ENCODE measurements at regions not wholly inside any gene's neighbourhood (a gene's known extent, or its start where the extent isn't known, plus 50 kb on each side); places are given as distances from the start of the nearest gene placed in this dataset.
"Not testable (repeated sequence)": the region's sequence is repeated elsewhere in the genome, so short reads cannot be mapped to it uniquely, and the experiment has no call there.

DNA sequence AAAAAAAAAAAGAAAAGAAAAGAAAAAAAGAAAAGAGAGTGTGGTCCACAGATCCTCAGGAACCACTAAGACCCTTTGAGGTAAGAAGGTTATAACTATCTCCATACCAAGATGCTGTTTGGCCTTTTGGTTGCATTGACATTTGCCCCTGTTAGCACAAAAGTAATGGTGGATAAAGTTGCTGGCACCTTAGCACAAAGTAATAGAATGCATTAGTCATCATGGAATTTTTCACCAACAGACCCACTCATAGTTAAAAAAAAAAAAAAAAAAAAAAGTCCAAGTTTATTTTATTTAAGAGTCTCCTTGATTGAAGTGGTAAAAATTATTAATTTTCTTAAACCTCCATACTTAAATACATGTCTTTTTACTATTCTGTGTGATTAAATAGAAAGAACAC is 78.4 kb upstream of the RBPJ start:
- DNase-seq (ENCODE audit: low spot score), result no peak

DNA sequence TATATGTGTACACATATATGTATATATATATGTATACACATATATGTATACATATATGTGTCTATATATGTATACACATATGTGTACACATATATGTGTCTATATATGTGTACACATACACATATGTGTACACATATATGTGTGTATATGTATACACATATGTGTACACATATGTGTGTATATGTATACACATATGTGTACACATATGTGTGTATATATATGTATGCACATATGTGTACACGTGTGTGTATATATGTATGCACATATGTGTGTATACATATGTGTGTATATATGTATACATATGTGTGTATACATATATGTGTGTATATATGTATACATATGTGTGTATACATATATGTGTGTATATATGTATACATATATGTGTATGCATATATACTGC is 76.7 kb upstream of the RBPJ start:
- DNase-seq (ENCODE audit: low spot score), result not testable (repeated sequence)

DNA sequence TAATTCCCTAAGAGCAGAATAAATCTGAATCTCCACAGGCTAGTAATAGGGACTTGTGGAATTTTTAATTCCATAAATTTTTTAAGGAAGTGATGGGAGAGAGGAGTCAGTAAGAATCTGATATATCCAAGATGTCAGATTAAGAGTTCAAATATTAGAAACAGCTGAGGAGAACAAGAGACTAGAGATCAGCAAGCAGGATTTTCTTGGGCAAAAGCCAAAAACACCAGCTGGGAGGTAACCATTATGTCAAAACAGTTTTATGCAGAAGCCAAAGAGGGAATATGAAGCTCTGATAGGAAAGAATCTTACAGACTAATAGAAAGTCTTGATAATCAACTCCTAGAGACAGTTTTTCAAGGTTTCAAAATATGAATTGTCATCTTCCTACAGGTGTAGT is 72.2 kb upstream of the RBPJ start:
- no peak for DNase-seq (ENCODE audit: low spot score)

- no peak for DNase-seq (ENCODE audit: low spot score)
These were observed 68.3 kb upstream of the RBPJ start for GRCh38 chr4:26252349-26253025.

DNA sequence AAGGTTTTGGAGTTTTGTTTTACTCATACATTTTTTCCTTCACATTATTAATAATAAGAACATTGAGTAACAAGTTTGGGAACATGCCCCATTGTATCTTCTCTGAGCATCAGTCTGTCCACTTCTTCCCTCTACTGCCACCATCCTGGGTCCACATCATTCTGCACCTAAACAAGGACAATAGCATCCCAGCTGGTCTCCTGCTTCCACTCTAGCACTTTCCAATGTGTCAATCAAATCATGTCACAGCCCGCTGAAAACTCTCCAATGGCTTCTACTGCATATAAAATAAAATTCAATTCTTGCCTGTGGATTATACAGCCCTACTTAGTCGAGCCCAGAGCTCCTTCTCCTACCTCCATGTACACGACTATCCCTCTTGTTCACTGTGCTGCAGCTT is 66.8 kb upstream of the RBPJ start:
- DNase-seq (ENCODE audit: low spot score), result no peak

GRCh38 chr4:26255989-26256388 is 64.8 kb upstream of the RBPJ start:
- no peak for DNase-seq (ENCODE audit: low spot score)

DNA sequence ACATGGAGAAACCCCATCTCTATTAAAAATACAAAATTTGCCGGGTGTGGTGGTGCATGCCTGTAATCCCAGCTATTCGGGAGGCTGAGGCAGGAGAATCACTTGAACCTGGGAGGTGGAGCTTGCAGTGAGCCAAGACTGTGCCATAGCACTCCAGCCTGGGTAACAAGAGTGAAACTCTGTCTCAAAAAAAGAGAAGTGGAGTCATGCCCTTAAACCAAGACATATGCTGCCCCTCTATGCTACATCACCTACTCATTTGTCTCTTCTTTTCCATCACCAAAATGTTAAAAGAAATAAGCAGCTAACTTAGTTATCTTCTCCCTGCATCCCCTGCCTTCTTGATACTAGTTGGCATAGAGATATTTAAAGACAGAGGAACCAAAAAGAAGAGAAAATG is 63.4 kb upstream of the RBPJ start:
- DNase-seq (ENCODE audit: low spot score), result not testable (repeated sequence)

DNA sequence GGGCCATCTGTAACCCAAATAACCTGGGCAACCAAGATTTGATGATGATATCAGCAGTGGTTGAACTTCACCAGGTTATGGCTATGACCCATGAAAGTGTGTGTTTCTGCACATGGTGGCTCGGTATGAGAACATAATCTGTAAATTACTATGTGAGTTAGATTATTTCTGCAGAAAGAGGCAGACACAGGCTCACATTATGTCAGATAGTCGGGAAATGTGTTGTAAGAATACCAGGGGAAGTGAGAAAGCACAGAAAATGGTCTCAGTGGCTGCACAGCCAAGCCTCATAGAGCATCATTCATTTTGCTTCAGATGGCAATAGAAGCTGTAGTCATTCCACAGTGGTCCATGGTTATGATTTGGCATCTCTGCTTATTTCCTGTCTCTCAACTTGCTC is 63.0 kb upstream of the RBPJ start:
- DNase-seq (ENCODE audit: low spot score), result no peak

DNA sequence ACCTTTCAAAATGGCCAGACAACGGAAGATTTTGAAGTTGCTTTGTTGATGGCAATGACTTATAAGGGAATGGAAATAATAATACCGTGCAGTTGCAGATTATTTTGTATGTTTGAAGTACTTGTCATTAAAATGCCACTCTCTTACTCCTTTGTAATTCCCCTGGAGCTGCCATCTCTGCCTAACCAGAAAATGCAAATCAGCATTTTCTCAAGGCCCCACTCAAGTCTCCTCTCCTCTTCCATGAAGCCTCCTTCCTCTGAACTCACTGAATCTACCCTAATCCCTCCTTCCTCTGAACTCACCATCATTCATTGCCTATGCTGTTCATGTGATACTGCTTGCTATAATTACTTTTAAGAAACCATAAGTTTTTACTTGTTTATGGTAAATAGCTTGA is 60.2 kb upstream of the RBPJ start:
- DNase-seq (ENCODE audit: low spot score), result no peak

- no peak for DNase-seq (ENCODE audit: low spot score)
These were observed 59.4 kb upstream of the RBPJ start for GRCh38 chr4:26261405-26261804.

DNA sequence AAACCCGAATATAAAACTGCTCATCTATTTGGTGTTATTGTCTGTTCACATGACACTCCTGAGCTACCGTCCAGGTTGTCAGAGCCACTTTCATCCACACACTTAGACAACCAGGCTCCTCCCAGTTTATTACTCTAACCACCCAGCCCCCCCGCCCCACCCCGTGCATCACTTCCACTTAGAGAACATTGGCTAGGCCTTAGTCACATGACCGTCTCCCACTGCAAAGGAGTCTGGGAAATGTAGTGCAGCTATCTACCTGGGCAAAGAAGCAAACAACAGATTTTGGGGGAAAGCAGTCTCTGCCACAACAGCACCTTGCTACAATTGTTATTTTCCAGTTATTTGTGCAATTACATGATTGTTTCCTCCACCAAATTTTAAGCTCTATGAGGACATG is 57.6 kb upstream of the RBPJ start:
- peak; percentile 73 for DNase-seq (ENCODE audit: low spot score)

DNA sequence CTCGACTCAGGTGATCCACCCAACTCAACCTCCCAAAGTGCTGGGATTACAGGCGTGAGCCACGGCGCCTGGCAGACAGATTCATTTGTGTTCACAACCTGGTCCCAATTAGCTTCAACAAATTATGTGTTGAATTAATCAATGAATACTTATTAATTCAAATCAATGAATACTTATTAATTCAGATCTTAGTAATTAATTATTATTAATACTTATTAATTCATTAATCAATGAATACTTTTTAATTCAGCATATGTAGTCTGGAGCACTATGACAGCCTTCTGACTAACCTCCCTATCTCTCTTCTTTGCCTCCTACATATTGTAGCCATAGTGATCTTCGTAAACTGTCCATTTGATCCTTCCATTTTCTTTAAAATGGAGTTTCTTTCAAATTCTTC is 56.7 kb upstream of the RBPJ start:
- DNase-seq (ENCODE audit: low spot score), result no peak

DNA sequence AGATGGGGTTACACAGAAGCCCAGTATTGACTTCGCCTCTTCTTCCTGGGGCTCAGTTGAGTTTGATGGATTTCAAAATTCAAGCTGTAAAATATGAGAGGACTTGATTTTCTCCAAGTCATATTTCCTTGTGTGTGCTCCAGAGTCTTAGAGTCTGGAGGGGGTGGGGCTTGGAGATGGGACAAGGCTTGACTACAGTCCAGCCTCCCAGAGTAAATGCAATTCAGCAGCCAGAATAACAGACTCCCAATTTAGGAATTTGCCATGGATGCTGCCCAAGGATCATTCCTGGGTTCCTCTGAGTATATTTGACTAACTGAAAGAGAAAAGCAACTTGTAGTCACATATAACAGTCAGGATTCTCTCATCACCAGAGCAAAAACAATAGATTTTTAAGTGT is 53.7 kb upstream of the RBPJ start:
- no peak for DNase-seq (ENCODE audit: low spot score)

DNA sequence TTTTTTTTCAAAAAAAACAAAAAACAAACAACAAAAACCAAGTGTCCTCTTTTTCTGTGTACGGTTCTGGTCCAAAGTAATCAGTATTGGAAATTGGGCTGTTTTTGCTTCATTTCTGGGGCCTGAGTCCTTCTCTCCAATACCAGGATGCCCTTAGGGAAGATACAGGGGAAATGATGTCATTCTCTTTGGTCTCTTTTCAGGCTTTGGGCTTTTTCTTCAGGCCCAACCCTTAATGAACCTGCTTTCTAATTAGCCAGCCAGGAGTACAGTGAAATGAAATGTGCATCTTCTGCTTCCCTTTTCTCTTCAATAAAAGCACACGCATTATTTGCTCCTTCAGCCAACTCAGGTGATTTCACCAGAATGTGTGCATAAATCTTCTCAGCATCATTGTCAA is 52.6 kb upstream of the RBPJ start:
- DNase-seq (ENCODE audit: low spot score), result no peak

DNA sequence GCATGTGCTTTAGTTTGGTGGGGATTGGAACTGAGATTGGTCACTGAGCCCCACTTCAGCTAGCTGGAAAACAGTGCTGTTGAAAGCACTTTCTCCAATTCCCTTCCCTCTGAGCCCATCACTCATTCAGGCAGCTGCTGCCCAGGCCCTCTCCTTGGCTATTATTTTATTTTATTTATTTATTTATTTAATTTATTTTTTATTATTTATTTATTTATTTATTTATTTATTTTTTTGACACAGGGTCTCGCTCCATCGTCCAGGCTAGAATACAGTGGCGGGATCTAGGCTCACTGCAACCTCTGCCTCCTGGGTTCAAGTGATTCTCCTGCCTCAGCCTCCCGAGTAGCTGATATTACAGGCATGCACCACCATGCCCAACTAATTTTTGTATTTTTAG is 51.8 kb upstream of the RBPJ start:
- DNase-seq (ENCODE audit: low spot score), result no peak

All from iPS-NIHi11 (cell line).